ENCODE measurements at regions not wholly inside any gene's neighbourhood (a gene's known extent, or its start where the extent isn't known, plus 50 kb on each side); places are given as distances from the start of the nearest gene placed in this dataset.

- no peak for DNase-seq
Observed at GRCh38 chr6:164532198-164533044, 777.0 kb downstream of the C6orf118 start.

GRCh38 chr6:164531736-164532135 lies 777.7 kb downstream of the C6orf118 start:
- DNase-seq: no peak
- H3K36me3 ChIP-seq: no peaks in the 10 kb centered on the region
- peaks cover 10% of the 10 kb centered on the region; the same call in 1 of the 2 replicates for H3K4me1 ChIP-seq
- no peaks in the 10 kb centered on the region for H3K9me3 ChIP-seq
- H3K4me3 ChIP-seq (ENCODE audit: low read depth, low read length): no peak overlapping the region
- no peaks in the 10 kb centered on the region for H3K27me3 ChIP-seq
- no peak for TF ChIP-seq CTCF (IDR thresholded peaks at IDR 0.05; ENCODE audit: low read depth, low read length)

More at GRCh38 chr6:164532198-164533044, 777.0 kb downstream of the C6orf118 start:
- H3K4me1 ChIP-seq: peaks cover 10% of the 10 kb centered on the region; the same call in 1 of the 2 replicates
- no peak overlapping the region for H3K4me3 ChIP-seq (ENCODE audit: low read depth, low read length)
- TF ChIP-seq CTCF (IDR thresholded peaks at IDR 0.05; ENCODE audit: low read depth, low read length): no peak
- no peaks in the 10 kb centered on the region for H3K9me3 ChIP-seq
- no peaks in the 10 kb centered on the region for H3K36me3 ChIP-seq
- H3K27me3 ChIP-seq: no peaks in the 10 kb centered on the region

- no peak overlapping the region for H3K4me3 ChIP-seq (ENCODE audit: low read depth, low read length)
- TF ChIP-seq CTCF (IDR thresholded peaks at IDR 0.05; ENCODE audit: low read depth, low read length): no peak
- DNase-seq: no peak
- no peaks in the 10 kb centered on the region for H3K27me3 ChIP-seq
- no peaks in the 10 kb centered on the region for H3K36me3 ChIP-seq
- H3K4me1 ChIP-seq: peaks cover 7% of the 10 kb centered on the region; the same call in 1 of the 2 replicates
- H3K9me3 ChIP-seq: 0 out of 2 replicates have a peak, but pooled peaks cover 3% of the 10 kb centered on the region
Observed at GRCh38 chr6:164528539-164528938, 780.9 kb downstream of the C6orf118 start.

- Histone ChIP-seq H3K36me3 (no peaks in the 10 kb centered on the region), H3K4me3 (ENCODE audit: low read depth, low read length) (no peak overlapping the region)
- no peak for TF ChIP-seq CTCF (IDR thresholded peaks at IDR 0.05; ENCODE audit: low read depth, low read length)
Observed at GRCh38 chr6:164523087-164523654, 786.2 kb downstream of the C6orf118 start.

GRCh38 chr6:164520916-164521315 lies 788.5 kb downstream of the C6orf118 start:
- no peak for TF ChIP-seq CTCF (IDR thresholded peaks at IDR 0.05; ENCODE audit: low read depth, low read length)
- H3K4me3 ChIP-seq (ENCODE audit: low read depth, low read length): no peak overlapping the region
- peaks cover 4% of the 10 kb centered on the region; the same call in 1 of the 2 replicates for H3K9me3 ChIP-seq
- no peaks in the 10 kb centered on the region for H3K36me3 ChIP-seq
- no peaks in the 10 kb centered on the region for H3K4me1 ChIP-seq
- no peak for DNase-seq
- no peaks in the 10 kb centered on the region for H3K27me3 ChIP-seq

More at GRCh38 chr6:164523087-164523654, 786.2 kb downstream of the C6orf118 start:
- no peak for DNase-seq
- Histone ChIP-seq H3K9me3 (peaks cover 7% of the 10 kb centered on the region; the same call in 1 of the 2 replicates), H3K27me3 (no peaks in the 10 kb centered on the region), H3K4me1 (no peaks in the 10 kb centered on the region)
